Medulla oblongata (tissue), 1 donor: ENCODE measurements at regions not wholly inside any gene's neighbourhood (a gene's known extent, or its start where the extent isn't known, plus 50 kb on each side); places are given as distances from the start of the nearest gene placed in this dataset.
"Not testable (repeated sequence)": the region's sequence is repeated elsewhere in the genome, so short reads cannot be mapped to it uniquely, and the experiment has no call there.

ENCODE experiments used
- DNase-seq: peaks from one replicate; pipeline ENCODE4 v3.0.0-alpha.2; 2015; ENCODE audit errors: extremely low spot score

DNA sequence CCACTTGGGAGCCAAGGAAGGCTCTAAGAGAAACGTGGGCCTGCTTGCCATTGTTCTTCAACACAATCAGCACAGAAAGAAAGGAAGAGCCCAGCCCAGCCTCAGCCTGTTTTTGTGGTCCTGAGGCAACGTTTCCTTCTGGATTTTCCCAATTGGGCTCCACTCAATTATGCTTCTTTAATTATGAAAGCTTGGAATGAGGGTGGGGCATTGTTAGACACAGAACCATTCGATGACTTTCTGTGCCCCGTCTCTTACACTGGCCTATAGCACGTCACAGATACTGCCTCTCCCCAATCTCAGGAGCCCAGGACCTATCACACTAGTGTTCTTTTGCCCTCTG is 207.4 kb downstream of the ZFP36L2 start:
- DNase-seq: no peak

DNA sequence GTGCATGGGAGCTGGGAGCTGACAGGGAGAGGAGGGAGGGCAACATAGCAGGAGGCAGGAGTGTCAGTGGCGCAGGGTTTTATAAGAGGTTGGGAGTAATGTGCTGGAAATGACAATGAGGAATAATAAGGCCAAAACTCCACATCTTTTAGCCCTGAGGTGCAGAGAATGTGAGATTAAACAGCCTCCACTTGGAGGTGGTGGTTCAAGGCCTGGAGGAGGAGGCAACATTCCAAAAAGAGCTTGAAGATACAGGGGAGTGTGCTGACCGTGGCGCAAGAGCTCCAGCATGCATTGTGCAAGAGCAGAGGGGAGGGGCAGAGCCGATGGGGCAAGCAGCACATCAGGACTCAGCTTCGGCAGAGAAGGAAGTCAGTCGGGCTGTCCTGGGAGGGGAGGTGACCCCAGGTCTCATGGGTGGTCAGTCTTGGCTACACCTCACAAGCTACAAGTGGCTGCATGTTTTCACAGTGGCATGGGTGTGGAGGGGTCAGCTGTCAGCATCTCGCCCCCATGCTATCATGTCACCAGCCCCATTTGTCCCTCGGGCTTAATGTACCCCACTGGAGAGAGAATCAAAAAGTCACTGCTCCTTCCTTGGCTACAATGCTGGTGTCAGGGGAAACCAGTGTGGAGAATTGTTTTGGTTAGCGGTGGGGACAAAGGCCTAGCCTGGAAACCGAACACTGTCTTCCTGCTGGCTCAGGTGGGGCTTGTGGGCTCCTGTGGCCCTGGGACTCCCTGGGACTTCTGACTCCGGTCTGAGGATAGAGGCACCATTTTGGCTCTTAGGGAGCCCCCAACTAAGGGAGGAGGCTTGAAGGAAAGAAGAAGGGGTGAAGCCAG is 208.0 kb downstream of the ZFP36L2 start:
- DNase-seq: peak; percentile 79

DNA sequence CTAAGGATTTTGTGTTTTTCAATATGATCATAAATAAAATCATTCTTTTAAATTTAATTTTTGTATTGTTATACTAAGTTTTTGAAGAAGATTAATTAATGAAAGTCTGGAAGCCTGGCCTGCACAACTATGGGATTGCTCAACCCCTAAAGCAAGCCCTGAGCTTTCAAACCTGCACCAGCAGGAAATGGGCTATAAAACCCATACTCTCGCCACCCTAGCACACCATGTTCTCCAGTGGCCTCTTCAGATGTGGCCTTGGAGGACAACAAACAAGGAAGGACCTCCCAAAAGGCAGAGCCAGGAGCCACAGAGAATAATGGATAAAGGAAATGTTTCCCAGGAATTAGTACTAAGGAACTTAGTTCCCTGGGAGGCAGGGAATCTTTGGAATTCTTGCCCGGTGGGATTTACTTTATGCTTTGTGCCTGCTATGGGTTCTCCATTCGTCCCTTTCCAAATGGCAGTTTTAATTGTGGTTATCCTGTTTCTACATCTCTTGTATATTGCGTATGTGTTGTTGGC is 212.5 kb downstream of the ZFP36L2 start:
- DNase-seq: no peak

DNA sequence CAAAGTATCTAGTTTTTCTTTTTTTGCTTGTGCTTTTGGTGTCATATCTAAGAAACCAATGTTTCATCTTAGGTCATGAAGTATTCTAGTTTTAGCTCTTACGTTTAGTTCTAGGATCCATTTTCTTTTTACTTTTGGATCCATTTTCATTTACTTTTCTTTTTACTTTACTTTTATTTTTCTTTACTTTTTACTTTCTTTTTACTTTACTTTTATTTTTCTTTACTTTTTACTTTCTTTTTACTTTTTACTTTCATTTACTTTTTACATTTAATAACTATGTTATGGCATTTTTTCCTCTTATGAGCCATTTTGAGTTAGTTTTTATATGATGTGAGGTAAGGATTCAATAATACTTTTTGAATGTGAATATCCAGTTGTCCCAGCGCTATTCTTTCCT is 213.4 kb downstream of the ZFP36L2 start:
- DNase-seq: no peak

DNA sequence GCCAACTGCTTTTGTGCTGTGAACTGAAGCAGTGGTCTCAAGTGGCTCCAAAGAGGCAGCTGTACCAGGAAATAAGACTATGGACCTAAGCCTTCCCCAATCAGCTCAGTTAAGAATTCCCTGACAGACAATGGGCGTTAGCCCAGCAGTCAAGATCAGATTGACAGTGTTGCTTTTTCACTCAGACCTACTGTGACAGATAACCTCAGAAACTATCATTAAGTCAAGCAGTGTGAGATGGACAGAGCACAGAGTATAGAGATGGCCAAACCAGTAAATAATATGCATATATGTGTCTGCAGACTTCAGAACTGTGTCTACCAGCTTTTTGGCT is 215.3 kb downstream of the ZFP36L2 start:
- no peak for DNase-seq

DNA sequence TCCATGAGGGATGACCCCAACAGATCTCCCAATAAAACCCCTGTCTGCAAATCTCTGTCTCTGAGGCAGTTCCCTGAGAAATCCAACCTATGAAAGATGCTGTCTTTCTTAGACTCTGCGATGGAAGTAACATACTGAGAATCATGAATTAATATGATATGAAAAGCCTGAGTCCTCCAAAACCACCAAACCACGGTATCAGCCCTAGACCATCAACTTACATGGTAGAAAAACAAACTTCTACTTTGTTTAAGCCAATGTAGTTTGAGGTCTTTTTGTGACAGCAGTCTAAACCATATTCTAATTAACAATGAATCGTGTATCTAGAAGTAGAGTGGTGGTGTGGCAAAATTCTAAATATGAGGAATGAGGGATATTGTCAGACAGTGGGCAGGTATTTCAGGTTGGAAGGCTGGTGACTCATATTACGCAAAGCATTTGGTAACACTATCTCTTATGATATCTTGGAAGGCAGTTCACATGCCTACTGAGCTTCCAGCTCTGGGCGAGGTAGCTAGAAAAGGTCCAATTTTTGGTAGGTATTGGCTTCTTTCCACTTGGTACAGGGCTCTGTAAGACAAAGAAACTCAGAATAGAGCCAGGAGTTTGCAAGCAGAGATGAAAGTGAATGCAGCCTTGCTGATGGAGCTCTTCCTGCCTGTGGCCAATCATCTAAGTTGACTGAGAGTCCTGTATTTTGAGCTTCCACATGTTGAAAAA is 215.8 kb downstream of the ZFP36L2 start:
- DNase-seq: no peak

DNA sequence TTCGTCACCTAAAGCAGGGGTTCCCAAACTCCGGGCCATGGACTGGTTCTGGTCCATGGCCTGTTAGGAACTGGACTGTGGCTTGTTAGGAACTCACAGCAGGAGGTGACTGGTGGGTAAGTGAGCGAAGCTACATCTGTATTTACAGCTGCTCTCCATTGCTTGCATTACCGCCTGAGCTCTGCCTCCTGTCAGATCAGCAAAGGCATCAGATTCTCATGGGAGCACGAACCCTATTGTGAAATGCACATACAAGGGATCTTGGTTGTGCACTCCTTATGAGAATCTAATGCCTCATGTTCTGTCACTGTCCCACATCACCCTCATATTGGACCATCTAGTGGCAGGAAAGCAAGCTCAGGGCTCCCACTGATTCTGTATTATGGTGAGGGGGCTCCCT is 217.0 kb downstream of the ZFP36L2 start:
- DNase-seq: no peak

DNA sequence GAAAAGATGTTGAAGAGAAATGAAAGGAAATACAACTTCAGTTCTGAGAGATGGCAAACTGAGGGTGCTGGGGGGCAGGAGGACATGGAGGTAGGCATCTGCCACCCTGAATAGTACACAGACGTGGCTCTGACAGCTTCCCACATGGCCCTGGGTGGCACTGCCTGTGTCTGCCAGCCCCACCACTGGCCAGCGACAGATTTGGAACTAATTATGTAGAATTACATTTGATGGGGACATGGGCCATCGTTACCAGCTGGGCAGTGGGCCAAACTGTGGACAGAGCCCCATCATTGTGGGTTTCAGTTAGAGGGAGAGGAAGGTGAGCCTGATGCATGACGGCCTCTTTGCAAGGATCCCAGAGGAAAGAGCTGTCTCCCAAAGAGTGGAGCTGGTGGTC is 216.0 kb upstream of the HAAO start:
- no peak for DNase-seq

DNA sequence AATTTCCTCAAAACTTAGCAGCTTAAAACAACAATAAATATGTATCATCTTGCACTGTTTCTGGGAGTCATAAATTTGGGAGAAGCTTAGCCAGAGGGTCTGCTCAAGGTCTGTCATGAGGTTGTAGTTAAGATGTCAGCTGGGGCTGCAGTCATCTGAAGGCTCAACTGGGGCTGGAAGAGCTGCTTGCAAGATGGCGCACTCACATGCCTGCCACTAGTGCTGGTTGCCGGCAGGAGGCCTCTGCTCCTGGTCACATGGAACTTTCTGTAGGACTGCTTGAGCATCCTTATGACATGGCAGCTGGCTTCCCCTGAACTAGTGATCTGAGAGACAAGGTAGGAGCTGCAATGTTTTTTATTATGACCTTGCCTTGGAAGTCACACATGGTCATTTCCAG is 215.5 kb upstream of the HAAO start:
- DNase-seq: no peak

DNA sequence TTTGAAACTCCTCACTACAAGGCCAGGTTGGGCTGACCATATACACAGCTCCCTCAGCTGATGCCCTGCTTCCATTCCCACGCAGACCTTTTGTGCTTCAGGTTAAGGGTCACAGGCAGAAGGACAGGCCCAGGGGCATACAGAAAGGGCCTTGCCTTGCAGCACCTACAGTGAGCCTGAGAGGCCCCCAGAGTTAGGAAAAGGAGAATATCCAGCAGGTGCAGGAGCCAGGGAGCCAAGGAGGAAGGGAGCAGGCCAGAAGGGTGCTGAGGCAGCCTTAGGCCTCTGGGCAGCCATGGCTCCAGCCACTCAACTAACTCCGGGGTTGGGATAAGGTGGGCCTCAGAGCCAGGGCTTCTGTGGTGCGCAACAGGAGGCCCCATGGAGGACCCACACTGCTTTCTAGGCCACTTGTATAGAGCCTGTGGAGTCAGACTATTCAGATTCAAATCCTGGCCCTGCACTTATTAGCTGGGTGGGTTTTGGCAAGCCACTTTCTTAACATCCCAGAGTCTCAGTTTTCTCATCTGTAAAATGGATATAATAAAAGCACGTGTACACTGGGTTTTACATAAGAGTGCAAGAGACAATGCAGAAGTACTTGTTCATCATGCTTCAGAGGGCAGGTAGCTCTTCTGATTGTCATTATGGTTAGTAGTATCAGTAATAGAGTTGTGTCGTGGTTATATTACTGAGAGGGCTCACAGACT is 214.6 kb upstream of the HAAO start:
- no peak for DNase-seq

DNA sequence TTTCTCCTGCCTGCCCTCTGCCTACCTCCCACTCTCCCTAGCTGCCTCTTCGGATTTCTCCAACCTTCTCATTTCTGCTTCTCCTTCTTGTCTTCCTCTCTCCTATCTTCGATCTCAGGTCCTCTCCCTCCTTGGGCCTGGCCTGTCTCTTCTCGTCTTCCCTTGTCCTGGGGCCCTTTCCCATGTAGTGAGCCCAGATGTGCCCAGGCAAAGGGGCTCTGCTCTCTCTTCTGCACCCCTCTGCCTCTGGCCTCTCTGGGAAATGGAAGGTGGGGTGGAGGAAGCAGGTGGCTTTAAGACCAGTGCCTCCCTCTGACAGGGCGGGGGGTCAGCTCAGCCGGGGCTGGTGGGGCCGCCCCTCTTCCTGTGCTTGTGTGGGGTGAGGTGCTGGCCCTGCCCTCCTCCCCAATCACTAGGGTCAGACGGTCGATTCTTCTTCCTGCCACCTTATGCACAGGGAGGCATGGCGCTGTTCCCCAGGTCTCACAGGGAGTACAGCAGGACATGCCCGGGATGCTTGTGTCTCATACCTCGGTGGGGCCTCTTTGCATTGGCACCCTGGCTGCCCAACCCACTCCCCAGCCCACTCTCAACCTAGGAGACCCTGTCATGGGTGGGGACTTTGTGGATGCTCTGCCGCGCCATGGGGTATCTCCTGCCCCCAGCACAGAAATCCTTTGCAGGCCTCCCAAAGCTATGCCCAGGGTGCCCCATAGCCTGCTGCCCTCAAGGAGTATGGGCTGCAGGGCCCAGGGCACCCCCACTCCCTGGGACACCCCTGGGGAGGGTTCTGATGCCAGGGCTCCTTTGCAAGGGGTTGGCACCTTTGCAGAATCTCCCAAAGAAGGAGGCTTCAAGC is 213.8 kb upstream of the HAAO start:
- no peak for DNase-seq

DNA sequence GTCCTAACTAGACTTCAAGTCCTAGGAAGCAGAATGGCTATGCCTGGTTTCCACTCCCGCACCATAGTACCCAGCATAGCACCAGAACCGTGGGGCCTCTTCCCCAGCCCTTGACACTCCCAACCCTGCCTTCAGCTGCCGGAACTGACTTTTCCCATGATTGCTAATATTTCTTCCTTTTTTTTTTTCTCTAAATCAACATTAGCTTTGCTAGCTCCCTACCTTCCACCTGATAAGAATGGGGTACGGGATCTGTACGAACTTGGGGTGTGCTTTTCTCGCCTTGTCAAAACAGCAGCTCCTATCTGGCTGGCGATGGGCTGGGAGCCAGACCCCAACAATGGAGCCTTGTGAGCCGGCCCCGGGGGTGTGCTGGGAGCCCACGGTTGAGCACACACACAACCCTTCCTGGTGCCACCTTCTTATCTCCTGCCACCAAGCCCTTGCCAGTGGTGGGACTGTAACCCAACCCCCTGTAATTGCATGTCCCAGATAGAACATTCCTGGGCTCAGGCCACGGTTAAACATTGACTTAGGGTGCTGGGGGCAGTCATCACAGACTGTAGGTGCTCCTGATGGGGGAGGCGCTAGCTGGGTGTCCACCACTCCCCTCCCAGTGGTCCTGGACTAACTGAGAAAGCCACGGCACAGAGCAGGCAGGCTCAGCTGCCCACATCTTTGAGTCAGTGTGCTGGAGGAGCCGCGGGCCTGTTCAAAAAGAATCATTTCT is 213.0 kb upstream of the HAAO start:
- DNase-seq: peak; percentile 73

DNA sequence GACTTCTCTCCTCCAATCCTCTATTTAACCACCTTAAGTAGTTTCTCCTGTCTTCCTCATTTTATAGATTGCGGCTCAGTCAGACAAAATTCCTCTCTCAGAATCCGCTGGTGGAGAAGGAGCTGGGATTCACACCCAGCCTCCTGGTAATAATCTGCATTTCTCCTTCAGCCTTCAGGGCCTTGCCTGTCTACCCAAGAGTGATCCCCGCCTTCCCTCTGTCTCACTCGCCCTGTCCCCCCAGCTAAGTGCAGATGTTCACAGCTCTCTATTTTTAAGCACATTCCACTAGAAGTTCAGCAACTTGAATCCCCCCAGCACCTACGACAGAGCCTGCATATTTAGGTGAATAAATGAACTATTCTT is 212.5 kb upstream of the HAAO start:
- no peak for DNase-seq

DNA sequence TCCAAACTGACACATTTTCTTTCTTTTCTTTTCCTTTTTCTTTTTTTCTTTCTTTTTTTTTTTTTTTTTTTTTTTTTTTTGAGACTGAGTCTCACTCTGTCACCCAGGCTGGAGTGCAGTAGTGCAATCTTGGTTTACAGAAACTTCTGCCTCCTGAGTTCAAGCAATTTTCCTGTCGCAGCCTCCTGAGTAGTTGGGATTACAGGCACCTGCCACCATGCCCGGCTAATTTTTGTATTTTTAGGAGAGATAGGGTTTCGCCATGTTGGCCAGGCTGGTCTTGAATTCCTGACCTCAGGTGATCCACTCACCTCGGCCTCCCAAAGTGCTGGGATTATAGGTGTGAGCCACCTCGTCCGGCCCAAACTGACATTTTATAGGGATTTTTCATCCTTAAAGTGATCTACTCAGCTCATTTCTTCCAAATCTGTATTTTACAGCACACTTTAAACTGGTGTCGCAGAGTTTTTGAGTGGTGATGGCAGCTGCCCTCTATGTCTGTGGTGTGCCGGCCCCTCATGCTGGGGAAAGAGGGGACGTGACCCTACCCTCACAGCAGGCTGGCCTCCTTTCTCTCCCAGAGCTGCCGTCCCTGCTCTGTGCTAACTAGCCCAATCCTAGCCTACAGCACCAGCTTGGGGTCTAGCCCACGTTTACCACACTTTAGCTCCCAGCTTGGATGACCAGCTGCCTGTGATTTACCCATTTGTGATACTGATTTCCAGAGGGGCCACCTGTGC is 211.9 kb upstream of the HAAO start:
- not testable (repeated sequence) for DNase-seq

DNA sequence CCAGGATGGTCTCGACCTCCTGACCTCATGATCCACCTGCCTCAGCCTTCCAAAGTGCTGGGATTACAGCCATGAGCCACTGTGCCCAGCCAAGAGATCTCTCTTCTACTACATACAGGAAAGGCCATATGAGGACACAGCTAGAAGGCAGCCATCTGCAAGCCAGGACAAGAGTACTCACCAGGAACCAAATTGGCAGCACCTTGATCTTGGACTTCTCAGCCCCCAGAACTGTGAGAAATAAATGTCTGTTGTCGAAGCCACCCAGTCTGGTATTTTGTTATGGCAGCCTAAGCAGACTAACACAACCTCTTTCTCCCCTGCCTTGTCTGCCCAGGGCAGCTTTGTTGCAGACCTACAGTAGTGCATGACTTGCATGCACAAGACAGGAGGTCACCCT is 211.3 kb upstream of the HAAO start:
- no peak for DNase-seq

DNA sequence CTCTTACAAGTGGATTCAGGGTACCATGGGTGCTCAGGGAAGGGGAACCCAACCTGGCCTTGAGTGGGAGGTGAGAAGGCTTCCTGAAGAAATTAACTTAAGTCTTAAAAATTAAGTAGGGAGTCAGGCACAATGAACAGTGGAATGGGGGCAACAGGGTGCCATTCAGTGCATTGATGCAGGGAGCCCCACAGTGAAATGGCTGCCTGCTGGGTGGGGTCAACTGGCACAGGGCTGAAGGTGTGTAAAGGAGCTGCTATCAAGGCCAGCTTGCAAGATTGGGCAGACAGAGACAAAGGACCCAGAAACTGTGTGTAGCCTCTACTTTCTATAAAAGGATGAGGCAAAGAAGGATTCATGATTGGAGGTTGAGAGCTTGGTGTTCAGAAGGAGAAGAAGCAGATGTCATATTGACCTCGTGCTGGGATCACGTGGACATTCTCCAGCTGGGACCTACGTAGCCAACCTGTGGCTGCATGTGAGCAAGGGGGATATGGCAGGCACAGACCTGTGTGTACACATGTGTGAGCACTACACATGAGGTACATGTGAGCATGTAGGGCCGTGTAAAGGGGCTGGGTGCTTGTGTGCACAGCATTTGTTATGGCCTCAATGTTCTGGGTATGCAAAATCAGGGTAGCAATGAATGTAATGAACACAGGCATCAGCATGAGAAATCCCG is 209.5 kb upstream of the HAAO start:
- DNase-seq: no peak

DNA sequence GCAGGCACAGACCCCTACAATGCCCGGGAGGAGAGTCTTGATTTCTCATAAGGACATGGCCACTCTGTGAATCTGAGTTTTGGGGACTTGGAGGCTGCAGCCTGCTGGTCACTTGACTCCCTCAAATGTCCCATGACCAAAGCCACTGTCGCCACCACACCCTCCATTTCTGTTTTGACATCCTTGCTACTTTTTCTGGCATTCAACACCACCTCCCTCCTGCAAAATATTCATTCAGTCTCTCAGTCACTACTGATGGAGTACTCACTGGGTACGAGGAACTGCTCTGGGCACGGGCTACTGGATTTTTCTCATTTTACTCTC is 208.6 kb upstream of the HAAO start:
- no peak for DNase-seq

DNA sequence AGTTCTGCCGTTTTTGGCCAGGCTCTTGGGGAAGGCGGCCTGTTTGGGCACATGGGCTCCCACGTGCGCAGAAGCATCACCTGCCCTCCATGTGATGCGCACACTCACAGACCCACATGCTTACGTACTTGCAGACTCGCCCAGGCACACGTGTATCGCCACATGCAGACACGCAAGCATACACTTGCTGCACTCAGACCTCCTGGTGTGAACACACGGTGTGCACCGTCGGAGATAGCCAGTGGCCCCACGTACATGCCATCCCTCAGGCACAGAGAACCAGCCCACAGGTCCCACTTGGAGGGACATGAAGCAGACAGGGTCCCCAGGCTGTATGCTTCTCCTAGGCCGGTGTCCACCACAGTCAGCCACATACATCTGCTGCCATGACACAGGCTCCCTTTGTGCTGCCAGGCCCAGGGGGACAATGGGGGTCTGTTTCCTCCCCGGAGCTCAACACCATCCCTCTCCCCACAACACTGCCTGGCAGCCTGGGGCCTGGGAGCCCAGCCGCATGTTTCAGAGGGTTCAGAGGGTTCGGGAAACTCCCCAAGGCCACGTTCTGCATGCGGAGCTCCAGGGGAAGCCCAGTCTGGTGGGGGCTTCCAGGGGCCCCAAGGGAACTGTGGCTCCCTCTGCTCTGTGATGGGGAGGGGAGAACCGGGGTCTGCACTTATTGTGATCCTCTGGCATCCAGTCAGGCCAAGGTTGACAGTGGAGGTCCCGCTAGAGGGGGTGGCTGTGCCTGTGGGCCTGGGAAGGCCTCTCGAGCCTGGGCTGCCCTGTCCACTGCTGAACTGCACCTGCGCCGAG is 208.1 kb upstream of the HAAO start:
- peak; percentile 92 for DNase-seq

DNA sequence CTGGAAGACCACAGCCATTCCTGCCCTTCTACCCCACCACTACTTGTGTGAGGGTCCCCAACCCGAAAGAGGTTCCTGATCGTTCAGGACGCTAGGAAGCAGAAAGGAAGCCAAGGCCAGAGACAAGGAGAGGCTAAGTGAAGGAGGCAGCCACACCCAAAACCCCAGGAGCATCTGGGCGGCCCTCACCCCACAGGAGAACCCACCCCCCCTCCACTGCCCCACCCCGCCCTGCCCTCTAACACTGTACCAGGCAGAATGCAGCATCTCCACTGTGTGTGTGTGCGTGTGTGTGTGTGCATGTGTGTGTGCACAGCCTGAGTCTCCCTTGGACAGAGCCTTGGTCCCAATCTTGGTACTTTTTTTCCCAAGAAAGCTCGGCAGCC is 207.5 kb upstream of the HAAO start:
- no peak for DNase-seq
